Choroid plexus epithelial cell (primary cell): ENCODE measurements at regions not wholly inside any gene's neighbourhood (a gene's known extent, or its start where the extent isn't known, plus 50 kb on each side); places are given as distances from the start of the nearest gene placed in this dataset.

Experiments used
- DNase-seq: peaks from one replicate; pipeline ENCODE4 v3.0.0-alpha.2; 2010; ENCODE audit warnings: low read depth
- H3K4me3 ChIP-seq: 2 replicates; pipeline ENCODE4 v1.5.1; 2011; ENCODE audit warnings: low read depth, mild to moderate bottlenecking, control low read depth, low read length, moderate library complexity
- TF ChIP-seq, protein P1 (sequence below): conservative IDR thresholded peaks from 2 replicates; pipeline ENCODE4 v1.5.1; 2011; ENCODE audit warnings: low read depth, mild to moderate bottlenecking, control low read depth, inconsistent platforms, low read length, moderate library complexity

DNA sequence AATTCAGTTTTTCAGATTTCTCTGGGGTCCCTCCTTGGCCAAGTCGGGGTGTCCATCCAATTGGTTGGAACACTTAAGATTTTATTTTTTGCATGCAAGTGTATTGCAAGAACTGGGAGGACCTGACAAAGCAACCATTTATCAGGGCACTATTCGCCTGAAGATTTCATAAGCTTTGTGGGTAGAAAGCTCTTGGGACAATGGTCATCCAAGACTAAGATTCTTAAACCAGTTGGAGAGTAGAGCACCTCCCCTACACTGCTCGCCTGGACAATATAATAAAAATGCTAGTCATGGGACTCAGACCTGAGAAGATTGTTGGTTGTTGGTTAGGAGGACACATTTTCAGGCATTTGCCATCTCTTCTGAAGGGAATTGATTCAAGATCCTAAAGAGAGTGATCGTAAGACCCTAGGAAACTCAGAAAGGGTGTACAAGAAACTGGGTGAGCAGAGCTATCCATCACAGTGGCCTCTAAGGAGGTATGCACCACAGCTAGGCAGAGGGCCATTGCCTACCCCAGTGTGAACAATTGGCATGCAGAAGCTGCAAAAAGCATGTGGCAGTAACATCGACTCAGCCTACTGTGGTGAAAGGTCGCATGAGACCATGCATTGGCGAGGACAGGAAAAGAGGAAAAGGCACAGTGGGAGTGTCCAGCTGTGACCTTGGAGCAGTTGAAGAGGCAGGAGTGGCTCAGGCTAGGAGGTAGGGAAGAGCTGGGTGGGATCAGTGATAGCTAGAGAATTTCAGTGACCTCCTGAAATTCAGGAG, 1235.3 kb upstream of the AUTS2 start:
- DNase-seq, result no peak
- H3K4me3 ChIP-seq, result no peak overlapping the region
- TF ChIP-seq, protein P1, sequence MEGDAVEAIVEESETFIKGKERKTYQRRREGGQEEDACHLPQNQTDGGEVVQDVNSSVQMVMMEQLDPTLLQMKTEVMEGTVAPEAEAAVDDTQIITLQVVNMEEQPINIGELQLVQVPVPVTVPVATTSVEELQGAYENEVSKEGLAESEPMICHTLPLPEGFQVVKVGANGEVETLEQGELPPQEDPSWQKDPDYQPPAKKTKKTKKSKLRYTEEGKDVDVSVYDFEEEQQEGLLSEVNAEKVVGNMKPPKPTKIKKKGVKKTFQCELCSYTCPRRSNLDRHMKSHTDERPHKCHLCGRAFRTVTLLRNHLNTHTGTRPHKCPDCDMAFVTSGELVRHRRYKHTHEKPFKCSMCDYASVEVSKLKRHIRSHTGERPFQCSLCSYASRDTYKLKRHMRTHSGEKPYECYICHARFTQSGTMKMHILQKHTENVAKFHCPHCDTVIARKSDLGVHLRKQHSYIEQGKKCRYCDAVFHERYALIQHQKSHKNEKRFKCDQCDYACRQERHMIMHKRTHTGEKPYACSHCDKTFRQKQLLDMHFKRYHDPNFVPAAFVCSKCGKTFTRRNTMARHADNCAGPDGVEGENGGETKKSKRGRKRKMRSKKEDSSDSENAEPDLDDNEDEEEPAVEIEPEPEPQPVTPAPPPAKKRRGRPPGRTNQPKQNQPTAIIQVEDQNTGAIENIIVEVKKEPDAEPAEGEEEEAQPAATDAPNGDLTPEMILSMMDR, result no peak

DNA sequence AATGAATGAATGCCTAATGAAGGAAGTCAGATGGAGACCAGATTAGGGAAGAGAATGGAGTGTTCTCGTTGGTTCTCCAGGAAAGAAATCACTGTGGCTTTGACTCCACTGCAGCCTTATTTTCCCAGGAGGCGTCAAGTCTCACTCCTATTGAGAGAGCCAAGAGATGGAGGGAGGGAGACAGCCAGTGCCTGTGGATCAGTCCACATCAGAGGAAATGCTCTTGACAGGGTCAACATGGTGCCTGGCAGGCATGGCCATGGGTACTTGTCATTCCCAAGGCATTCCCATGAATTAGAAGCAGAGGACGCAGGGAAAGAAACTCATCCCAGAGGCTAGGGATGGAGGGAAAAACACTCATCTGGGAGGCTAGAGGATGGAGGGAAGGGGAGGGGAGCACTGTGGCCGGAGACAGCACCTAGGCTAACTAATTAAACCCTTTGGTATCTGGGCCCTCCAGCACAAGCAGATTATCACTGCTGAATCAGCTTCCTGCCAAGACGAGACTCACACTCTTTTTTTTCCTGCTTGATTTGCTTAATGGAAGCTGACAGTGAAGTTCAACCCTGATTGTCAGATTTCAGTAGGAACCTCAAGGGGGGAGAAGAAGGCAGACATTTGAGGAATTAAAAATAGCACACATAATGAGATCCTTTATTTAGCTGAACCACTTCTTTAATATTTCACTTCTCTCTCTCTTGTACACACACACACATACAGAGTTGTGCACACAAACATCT, 1233.2 kb upstream of the AUTS2 start:
- TF ChIP-seq, protein P1, result no peak
- no peak for DNase-seq
- no peak overlapping the region for H3K4me3 ChIP-seq

DNA sequence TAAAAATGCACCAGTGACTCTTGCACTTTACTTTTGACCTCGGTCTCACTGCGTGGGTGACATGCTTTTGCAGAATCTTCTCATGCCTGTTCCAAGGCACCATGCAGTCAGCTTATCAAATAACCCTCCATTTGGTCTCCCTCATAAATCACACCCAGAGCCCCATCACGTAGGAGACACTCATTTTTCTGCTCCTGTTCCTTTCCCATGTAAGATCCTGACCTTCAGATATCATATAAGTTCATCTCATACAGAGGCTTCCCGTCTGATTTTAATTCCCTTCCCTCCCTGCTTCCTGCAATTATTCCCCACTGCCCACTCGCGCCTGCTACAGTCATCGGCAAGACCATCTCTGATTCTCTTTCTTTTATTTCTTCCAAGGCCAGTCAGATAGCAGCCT, 1226.3 kb upstream of the AUTS2 start:
- DNase-seq, result no peak
- no peak overlapping the region for H3K4me3 ChIP-seq
- TF ChIP-seq, protein P1, result no peak

DNA sequence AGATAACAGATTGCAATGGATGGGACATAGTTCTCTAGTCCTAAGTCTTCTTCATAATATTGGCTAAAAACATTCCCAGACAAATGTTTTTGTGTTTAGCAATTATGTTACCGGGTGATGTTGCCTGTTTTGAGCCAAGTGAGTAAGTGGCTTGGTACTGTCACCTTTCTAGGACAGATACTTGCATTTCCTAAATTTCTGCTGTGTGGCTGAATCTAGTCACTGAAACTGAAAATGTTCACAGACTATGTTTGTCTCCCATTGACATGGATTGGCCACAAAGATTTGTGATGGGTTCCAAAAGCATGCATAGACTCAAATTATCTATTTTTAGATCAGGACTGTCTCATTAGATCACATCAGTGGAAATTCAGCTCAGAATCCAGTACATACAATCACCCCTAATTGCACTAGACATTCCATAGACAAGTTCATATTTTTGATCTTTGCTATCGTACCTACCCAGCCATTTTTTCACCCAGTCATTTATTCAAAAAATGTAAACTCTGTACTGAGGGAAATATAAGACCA, 1222.1 kb upstream of the AUTS2 start:
- DNase-seq, result no peak
- H3K4me3 ChIP-seq, result no peak overlapping the region
- TF ChIP-seq, protein P1, result no peak

DNA sequence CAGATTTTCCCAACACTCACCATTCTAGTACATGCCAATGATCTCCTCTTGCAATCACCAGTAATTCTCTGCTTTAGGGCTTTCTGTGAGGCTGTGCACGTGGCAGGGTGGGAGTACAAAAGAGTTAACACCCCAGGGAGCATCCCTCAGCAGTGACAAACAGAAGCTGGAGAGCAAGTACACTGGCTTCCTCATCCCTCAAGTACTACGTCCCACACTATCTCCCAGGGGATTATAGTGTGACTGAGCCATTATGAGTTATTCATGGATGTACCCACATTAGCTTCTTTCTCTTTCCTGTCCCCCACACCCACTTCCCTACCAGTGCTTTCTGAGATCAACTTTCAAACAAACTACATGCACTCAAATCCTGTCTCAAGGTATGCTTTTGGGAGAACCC, 1216.5 kb upstream of the AUTS2 start:
- TF ChIP-seq, protein P1, result no peak
- DNase-seq, result no peak
- no peak overlapping the region for H3K4me3 ChIP-seq

DNA sequence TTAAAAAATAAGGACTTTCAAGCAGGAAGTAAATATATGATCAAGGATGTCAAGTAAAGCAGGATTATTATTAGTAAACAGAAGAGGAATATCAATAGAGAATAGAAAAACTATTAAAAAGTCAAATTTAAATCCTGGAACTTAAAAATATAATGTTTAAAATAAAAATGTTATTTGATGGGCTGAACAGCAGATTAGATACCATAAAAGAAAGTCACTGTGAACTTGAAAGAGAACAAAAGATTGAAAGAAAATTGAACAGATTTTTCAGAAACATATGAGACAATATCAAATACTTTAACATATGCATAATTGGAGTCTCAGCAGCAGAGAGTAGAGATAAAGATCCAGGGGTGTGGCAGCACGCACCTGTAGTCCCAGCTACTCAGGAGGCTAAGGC, 1213.7 kb upstream of the AUTS2 start:
- no peak for DNase-seq
- no peak overlapping the region for H3K4me3 ChIP-seq
- TF ChIP-seq, protein P1, result no peak
